ENCODE measurements at regions not wholly inside any gene's neighbourhood (a gene's known extent, or its start where the extent isn't known, plus 50 kb on each side); places are given as distances from the start of the nearest gene placed in this dataset.

GRCh38 chr7:85489498-85489897, 302.6 kb upstream of the SEMA3D start:
- TF ChIP-seq CTCF (IDR thresholded peaks at IDR 0.05) (no peak), POLR2A (IDR thresholded peaks at IDR 0.05) (no peak), POLR2AphosphoS5 (IDR thresholded peaks at IDR 0.05) (no peak), EP300 (IDR thresholded peaks at IDR 0.05; ENCODE audit: low read depth) (no peak)
